T-helper 1 cell treated with Interleukin-12 subunit alpha and Interleukin-12 subunit beta and Interleukin-4 antibody, amounts not matched to agents 30 μg/mL and 1 μg/mL, for 36 hours (primary cell): ENCODE measurements at regions not wholly inside any gene's neighbourhood (a gene's known extent, or its start where the extent isn't known, plus 50 kb on each side); places are given as distances from the start of the nearest gene placed in this dataset.
"Not testable (repeated sequence)": the region's sequence is repeated elsewhere in the genome, so short reads cannot be mapped to it uniquely, and the experiment has no call there.

Experiments used
- H3K27ac Mint-ChIP-seq: one replicate; pipeline ENCODE4 v1.8.0; 2021; ENCODE audit warnings: mild to moderate bottlenecking, mixed read lengths
- H3K27me3 Mint-ChIP-seq: one replicate; pipeline ENCODE4 v1.8.0; 2021; ENCODE audit warnings: low read depth, mixed read lengths
- H3K36me3 Mint-ChIP-seq: one replicate; pipeline ENCODE4 v1.8.0; 2021; ENCODE audit warnings: low read depth, mixed read lengths
- H3K4me1 Mint-ChIP-seq: one replicate; pipeline ENCODE4 v1.8.0; 2021; ENCODE audit warnings: low read depth, mixed read lengths
- H3K4me3 Mint-ChIP-seq: one replicate; pipeline ENCODE4 v1.8.0; 2021; ENCODE audit warnings: mild to moderate bottlenecking, moderate library complexity, mixed read lengths
- H3K9me3 Mint-ChIP-seq: one replicate; pipeline ENCODE4 v1.8.0; 2021; ENCODE audit warnings: mixed read lengths

DNA sequence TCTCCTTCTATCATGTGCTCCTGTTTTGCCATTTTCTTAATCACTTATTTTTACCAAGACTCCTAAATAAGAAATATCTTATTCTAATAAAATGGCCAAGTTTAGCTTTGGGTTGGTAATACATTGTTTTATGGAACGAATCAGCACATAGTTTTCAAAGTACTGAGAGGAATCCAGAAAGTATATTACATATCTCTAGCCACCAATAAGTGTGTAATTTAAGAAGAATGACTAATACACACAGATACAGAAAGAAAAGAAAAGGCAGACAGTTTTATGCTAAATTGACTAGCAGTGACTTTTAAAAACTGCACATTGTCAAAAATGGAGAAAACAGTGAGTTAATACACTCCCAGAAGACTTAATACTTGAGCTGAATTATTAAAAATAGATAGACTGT lies 167.0 kb upstream of the IL15 start:
- Mint-ChIP-seq H3K27me3 (no peaks in the 10 kb centered on the region), H3K9me3 (no peaks in the 10 kb centered on the region), H3K4me1 (no peaks in the 10 kb centered on the region)

DNA sequence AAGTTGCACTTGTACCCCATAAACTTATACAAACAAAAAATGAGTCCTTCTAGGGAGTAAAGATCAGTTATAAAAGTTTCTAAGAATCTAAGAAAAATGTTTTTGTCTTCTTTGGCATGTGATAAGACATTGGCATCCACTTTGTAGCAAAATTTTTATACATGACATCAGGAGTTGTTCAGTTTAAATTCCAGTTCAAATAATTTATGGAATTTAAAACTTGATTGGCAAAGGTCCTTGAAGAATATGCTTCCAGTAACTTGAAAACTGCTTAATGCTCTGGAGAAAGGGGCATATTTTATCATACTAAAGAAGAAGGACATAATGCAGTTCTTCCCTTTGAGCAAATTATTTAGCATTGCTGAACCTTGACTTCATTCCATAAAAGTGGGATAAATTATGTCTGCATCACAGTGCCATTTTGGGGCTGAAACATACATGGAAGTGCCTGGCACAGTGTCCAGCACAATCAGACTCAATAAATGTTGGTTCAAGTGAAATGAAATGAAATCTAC lies 163.3 kb upstream of the IL15 start:
- no peaks in the 10 kb centered on the region for H3K36me3 Mint-ChIP-seq
- H3K27ac Mint-ChIP-seq, result no peak overlapping the region
- no peak overlapping the region for H3K4me3 Mint-ChIP-seq
- no peaks in the 10 kb centered on the region for H3K9me3 Mint-ChIP-seq
- no peaks in the 10 kb centered on the region for H3K4me1 Mint-ChIP-seq
- no peaks in the 10 kb centered on the region for H3K27me3 Mint-ChIP-seq

More for the DNA sequence above, 167.0 kb upstream of the IL15 start:
- no peak overlapping the region for H3K4me3 Mint-ChIP-seq
- no peaks in the 10 kb centered on the region for H3K36me3 Mint-ChIP-seq
- no peak overlapping the region for H3K27ac Mint-ChIP-seq

DNA sequence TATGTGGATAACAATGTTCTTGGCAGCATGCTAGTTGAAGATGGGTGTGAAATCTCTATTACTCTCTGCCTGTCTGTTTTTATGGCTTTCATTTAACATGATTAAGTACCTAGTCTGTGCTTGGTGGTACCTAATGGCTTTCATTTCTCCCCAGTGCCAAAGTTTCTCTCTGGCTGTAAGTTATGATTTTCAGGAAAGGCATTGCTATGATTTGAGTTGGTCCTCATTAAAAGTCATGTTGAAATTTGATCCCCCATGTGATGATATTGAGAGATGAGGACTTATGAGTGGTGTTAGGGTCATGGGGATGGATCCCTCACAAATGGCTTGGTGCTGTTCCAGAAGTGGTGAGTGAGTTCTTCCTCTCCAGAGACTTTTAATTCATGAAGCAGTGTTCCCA lies 162.4 kb upstream of the IL15 start:
- Mint-ChIP-seq H3K4me3 (no peak overlapping the region), H3K9me3 (no peaks in the 10 kb centered on the region), H3K27me3 (no peaks in the 10 kb centered on the region), H3K4me1 (no peaks in the 10 kb centered on the region), H3K27ac (no peak overlapping the region), H3K36me3 (no peaks in the 10 kb centered on the region)

DNA sequence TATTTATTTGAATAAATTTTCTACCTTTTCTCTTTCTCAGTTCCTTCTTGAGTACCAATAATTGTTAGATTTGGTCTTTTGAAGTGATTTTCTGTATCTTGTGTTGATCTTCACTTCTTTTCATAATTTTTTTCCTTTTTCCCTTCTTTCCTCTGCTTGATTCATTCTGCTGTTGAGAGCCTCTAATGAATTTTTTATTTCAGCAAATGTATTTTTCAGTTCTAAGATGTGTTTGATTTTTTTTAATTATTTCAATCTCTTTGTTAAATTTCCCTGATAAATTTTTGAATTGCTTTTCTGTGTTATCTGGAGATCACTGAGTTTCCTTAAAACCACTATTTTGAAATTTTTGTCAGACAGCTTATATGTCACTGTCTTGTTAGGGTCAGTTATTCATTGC lies 155.4 kb upstream of the IL15 start:
- no peak overlapping the region for H3K27ac Mint-ChIP-seq
- no peaks in the 10 kb centered on the region for H3K4me1 Mint-ChIP-seq
- peaks cover 28% of the 10 kb centered on the region for H3K9me3 Mint-ChIP-seq
- no peak overlapping the region for H3K4me3 Mint-ChIP-seq
- H3K27me3 Mint-ChIP-seq, result no peaks in the 10 kb centered on the region
- no peaks in the 10 kb centered on the region for H3K36me3 Mint-ChIP-seq

DNA sequence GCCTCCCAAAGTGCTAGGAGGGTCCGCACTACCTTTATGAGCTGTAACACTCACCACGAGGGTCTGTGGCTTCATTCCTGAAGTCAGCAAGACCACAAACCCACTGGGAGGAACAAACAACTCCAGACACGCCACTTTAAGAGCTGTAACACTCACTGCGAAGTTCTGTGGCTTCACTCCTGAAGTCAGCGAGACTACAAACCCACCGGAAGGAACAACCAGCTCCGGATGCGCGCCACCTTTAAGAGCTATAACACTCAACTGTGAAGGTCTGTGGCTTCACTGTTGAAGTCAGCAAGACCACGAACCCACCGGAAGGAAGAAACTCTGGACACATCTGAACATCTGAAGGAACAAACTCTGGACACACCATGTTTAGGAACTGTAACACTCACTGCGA lies 152.1 kb upstream of the IL15 start:
- not testable (repeated sequence) for H3K27me3 Mint-ChIP-seq, H3K27ac Mint-ChIP-seq, H3K4me1 Mint-ChIP-seq, H3K4me3 Mint-ChIP-seq, H3K36me3 Mint-ChIP-seq
- H3K9me3 Mint-ChIP-seq, result peaks cover 33% of the 10 kb centered on the region

DNA sequence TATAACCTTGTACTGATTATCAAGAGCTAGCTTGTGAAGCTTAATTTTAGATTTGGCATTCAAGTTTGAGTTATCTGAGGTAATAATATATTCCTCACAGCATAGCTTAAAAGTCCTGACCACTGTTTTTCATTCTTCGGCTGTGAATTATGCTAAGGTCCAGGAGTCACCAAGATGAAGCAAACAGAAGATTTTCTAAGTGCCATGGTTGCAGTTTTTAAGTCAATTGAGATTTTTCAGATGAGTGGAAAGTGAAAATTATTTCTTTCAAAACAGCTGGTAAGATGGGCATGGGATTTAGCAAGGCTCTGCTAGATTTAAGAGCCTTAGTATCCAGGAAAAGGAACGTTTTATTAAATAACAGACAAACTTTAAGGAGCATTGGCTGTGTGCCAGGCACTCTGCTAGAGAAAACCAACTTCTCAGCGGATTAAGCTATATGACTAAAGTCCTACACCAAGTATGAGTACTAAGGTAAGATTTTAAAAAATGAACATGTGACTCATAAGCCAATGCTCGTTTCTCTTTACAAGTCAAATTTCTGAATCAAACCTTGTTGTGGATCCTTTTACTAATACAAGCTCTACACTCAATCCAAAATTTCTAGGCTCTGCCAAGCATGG lies 149.9 kb upstream of the IL15 start:
- H3K4me1 Mint-ChIP-seq, result no peaks in the 10 kb centered on the region
- H3K27ac Mint-ChIP-seq, result no peak overlapping the region
- no peak overlapping the region for H3K4me3 Mint-ChIP-seq
- H3K27me3 Mint-ChIP-seq, result no peaks in the 10 kb centered on the region
- no peaks in the 10 kb centered on the region for H3K36me3 Mint-ChIP-seq
- H3K9me3 Mint-ChIP-seq, result peaks cover 14% of the 10 kb centered on the region

DNA sequence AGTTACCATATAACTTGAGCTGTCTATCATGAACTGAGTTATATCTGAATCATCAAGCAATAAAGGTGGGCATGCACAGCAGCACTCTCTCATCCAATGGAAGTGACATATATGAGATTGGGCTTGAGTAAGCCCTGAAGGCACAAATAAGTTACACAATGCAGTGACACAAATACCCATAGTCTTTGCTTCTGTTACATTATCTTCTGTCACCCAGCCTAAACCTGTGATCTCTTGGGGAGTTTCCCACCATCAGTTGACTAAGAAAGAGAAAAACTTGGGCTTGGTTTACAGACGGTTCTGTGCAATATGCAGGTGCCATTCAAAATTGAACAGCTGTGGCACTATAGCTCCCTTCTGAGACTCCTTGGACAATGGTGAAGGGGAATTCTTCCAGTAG lies 138.8 kb upstream of the IL15 start:
- Mint-ChIP-seq H3K9me3 (no peaks in the 10 kb centered on the region), H3K4me1 (no peaks in the 10 kb centered on the region), H3K27me3 (no peaks in the 10 kb centered on the region), H3K36me3 (no peaks in the 10 kb centered on the region), H3K27ac (no peak overlapping the region), H3K4me3 (no peak overlapping the region)

DNA sequence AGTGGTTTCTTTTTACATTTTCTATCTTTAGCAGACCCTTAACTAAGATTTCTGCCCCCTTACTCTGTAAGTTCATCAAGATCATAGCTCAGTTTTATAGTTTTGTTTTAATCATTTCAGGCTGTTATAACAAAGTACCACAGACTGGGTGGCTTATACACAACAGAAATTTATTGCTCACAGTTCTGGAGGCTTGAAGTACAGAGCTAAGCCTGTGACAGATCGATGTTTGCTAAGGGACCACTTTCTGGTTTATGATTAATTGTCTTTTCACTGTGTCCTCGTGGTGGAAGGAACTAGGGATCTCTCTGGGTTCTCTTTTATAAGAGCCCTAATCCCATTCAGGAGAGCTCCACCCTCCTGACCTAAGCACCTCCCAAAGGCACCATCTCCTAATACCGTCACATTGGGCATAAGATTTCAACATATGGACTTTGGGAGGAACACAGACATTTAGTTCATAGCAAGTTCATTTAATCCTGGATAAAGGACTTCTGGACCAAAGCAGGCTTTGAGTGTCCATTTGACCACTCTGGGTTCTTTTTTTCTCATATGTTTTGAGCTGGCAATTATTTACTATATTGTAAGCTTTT lies 137.0 kb upstream of the IL15 start:
- H3K4me3 Mint-ChIP-seq, result no peak overlapping the region
- no peak overlapping the region for H3K27ac Mint-ChIP-seq
- H3K4me1 Mint-ChIP-seq, result no peaks in the 10 kb centered on the region
- no peaks in the 10 kb centered on the region for H3K27me3 Mint-ChIP-seq
- no peaks in the 10 kb centered on the region for H3K9me3 Mint-ChIP-seq
- no peaks in the 10 kb centered on the region for H3K36me3 Mint-ChIP-seq

DNA sequence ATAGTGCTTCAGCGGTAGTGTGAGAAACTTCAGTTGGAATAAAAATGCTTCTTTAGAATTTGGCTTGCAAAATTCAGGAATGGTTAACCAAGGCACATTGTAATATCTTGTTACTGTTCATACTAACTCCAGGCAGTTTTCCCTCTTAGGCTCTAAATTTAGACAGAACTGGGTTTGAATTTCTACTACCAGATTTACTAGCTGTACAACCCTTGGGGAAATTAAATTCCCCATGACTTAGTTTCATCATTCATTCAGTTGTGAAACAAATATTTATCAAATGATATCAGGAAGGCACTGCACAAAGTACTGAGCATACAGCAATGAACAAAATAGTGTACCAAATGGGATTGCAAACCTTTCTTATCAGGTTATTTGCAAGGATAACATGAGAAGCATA lies 135.0 kb upstream of the IL15 start:
- H3K27ac Mint-ChIP-seq, result no peak overlapping the region
- H3K9me3 Mint-ChIP-seq, result no peaks in the 10 kb centered on the region
- no peaks in the 10 kb centered on the region for H3K27me3 Mint-ChIP-seq
- no peaks in the 10 kb centered on the region for H3K36me3 Mint-ChIP-seq
- H3K4me3 Mint-ChIP-seq, result no peak overlapping the region
- no peaks in the 10 kb centered on the region for H3K4me1 Mint-ChIP-seq

DNA sequence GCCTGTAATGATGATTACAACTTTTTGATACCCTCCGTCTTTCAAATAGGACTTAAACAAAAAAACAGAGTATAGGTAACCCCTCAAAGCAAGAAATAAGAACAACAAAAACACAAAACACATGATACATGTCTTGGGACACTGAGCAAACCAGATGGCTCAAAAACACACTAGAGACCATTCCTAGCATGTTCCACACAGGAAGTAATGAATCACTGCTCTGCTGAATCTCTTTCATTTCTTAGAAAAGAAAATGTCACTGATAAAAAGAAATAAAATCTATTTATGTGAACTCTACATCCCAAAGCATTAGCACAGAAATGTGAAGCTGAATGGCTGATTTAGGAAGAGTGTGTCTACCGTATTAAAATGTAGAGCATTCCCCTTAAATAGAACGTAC lies 134.5 kb upstream of the IL15 start:
- Mint-ChIP-seq H3K27ac (no peak overlapping the region), H3K4me3 (no peak overlapping the region), H3K27me3 (no peaks in the 10 kb centered on the region), H3K36me3 (no peaks in the 10 kb centered on the region), H3K4me1 (no peaks in the 10 kb centered on the region), H3K9me3 (no peaks in the 10 kb centered on the region)

DNA sequence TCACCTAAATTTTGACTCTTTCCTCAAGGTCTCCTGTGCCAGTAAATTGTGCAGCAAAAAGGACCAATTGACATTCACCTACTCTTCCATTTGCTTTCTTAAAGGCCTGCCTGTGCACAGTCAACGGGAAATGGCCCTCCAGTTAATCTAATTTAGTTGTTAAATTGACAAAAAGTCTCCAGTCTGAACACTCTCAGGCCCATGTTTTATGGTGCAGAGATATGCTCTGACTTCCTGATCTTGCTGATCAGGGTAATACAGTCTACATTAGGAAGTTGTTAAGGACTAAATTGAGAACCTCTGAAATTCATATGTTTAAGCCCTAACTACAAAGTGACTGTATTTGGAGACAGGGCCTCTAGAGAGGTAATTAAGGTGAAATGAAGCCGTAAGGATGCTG lies 133.6 kb upstream of the IL15 start:
- Mint-ChIP-seq H3K4me3 (no peak overlapping the region), H3K27ac (no peak overlapping the region), H3K36me3 (no peaks in the 10 kb centered on the region), H3K27me3 (no peaks in the 10 kb centered on the region), H3K4me1 (no peaks in the 10 kb centered on the region), H3K9me3 (no peaks in the 10 kb centered on the region)

DNA sequence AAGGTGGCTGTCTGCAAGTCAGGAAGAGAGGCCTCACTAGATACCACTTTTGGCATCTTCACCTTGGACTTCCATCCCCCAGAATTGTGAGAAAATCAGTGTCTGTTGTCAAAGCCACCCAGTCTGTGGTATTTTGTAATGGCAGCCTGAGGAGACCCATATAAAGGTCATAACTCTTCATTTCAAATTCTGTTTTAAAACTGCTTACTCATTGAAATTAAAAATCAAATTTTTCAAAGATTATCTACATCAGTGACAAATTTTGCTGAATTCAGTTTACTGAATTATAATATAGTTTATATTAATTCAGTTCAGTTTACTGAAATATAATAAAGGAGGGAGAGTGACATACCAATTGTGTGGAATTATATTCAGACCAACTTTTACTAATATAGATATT lies 133.1 kb upstream of the IL15 start:
- Mint-ChIP-seq H3K4me3 (no peak overlapping the region), H3K4me1 (no peaks in the 10 kb centered on the region), H3K27me3 (no peaks in the 10 kb centered on the region), H3K36me3 (no peaks in the 10 kb centered on the region), H3K27ac (no peak overlapping the region), H3K9me3 (peaks cover 1% of the 10 kb centered on the region)

DNA sequence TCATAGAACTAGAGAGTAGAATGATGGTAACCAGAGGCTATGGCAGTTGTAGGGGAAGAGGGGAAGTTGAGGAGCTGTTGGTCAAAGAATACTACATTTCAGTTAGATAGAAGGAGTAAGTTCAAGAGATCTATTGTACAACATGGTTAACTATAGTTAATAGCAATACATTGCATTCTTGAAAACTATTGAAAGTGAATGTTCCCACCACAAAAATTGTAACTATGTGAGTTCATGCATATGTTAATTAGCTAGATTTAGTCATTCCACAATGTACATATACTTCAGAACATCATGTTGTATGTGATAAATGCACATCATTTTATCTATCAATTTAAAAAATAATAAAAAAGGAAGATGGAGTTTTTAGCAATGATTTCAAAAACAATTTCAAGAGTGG lies 125.3 kb upstream of the IL15 start:
- Mint-ChIP-seq H3K4me3 (no peak overlapping the region), H3K4me1 (no peaks in the 10 kb centered on the region), H3K27me3 (no peaks in the 10 kb centered on the region), H3K36me3 (no peaks in the 10 kb centered on the region), H3K27ac (no peak overlapping the region), H3K9me3 (peaks cover 5% of the 10 kb centered on the region)

DNA sequence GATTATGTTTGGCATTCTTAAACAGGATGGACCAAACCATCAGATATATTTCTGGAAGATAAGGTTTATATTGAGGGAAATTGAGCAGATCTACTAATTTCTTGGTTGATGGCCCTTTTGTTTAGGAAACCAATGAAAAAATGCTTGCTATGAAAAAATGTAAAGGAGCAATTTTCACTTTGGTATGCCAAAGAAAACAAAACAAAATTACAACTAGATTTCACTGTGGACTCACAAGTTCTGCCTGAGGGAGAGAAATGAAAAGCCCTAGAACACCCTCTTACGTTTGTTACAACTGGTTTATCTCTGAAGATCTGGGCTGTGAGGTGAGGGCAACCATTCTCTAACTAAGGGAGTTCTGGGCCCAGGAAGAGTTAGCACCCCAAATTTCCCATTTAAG lies 122.5 kb upstream of the IL15 start:
- Mint-ChIP-seq H3K9me3 (no peaks in the 10 kb centered on the region), H3K27ac (no peak overlapping the region), H3K4me1 (no peaks in the 10 kb centered on the region), H3K36me3 (no peaks in the 10 kb centered on the region), H3K27me3 (no peaks in the 10 kb centered on the region), H3K4me3 (no peak overlapping the region)

DNA sequence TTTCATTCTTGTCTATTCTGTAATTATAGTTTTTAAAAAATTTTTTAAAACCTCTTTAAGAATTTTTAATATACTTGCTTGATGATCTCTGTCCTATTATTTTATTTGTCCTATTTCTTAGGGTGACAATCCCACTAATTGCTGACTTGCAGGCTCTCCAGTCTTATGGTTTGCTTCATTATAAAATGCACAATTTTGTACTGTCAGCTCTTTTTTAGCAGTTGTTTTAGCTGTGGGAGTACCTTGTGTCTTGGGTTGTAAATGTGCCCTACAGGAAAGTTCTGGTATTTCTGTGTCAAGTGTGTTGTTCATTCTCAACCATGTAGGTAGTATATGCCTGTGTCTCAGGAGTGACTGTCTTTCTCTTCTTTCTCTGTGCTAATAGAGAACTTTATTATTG lies 118.2 kb upstream of the IL15 start:
- no peaks in the 10 kb centered on the region for H3K4me1 Mint-ChIP-seq
- H3K9me3 Mint-ChIP-seq, result no peaks in the 10 kb centered on the region
- no peak overlapping the region for H3K4me3 Mint-ChIP-seq
- no peaks in the 10 kb centered on the region for H3K36me3 Mint-ChIP-seq
- H3K27ac Mint-ChIP-seq, result no peak overlapping the region
- H3K27me3 Mint-ChIP-seq, result no peaks in the 10 kb centered on the region

DNA sequence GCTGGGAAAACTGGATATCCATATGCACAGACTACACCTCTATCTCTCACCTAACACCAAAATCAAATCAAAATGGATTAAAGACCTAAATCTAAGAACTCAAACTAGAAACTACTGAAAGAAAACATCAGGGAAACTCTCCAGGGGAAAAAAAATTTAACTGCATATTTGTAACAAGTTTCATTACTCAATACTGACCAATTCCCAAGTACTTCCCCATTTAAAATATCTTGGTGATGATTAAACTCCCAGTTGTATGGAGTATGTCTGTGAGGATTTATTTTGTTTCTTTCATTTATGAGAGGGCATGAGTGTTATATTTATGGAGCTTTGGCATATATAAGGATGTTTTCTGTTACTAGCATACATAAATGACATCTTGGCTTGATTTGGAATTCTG lies 112.3 kb upstream of the IL15 start:
- Mint-ChIP-seq H3K27ac (no peak overlapping the region), H3K4me1 (no peaks in the 10 kb centered on the region), H3K27me3 (no peaks in the 10 kb centered on the region), H3K4me3 (no peak overlapping the region), H3K9me3 (no peaks in the 10 kb centered on the region), H3K36me3 (no peaks in the 10 kb centered on the region)
